LoVo (cell line): ENCODE measurements at regions not wholly inside any gene's neighbourhood (a gene's known extent, or its start where the extent isn't known, plus 50 kb on each side); places are given as distances from the start of the nearest gene placed in this dataset.

Source experiments
- DNase-seq: peaks from one replicate; pipeline ENCODE4 v3.0.0-alpha.2; 2016; ENCODE audit warnings: low spot score

DNA sequence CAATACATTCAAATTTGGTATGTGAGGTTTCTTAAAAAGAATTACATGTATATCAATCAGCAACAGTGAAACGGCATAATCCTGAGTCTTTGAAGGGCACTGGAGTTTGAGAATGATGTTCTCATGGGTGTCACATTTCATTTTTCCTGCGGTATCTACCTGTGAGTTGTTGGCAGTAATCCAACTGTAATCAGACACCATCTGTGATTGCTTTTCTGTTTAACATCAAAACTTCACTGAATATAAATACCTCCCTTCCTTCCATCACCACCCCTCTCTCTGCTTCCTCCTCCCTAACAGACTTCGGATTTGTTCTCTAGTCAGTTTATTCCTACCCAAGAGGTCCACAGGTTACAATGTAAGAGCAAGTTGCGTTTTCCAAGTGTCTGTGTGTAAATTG is 275.2 kb upstream of the PCSK5 start:
- DNase-seq = no peak

DNA sequence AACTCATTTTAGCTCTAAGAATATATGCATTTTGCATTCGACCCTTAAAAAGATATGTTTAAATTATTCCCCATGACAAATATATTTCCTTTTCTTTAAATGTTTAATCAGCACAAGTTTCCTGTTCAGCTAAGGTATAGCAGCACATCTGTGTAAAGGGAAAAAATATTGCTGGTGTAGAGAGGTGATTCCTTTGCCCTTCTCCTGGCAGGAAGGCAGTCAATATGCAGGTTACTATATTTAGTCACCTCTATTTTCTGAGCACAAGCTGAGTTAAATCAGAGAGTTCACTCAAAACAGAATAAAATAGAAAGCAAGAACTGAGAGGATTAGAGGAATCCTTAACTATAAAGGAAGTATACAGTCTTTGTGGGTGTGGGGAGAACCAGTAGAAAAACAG is 274.4 kb upstream of the PCSK5 start:
- no peak for DNase-seq

DNA sequence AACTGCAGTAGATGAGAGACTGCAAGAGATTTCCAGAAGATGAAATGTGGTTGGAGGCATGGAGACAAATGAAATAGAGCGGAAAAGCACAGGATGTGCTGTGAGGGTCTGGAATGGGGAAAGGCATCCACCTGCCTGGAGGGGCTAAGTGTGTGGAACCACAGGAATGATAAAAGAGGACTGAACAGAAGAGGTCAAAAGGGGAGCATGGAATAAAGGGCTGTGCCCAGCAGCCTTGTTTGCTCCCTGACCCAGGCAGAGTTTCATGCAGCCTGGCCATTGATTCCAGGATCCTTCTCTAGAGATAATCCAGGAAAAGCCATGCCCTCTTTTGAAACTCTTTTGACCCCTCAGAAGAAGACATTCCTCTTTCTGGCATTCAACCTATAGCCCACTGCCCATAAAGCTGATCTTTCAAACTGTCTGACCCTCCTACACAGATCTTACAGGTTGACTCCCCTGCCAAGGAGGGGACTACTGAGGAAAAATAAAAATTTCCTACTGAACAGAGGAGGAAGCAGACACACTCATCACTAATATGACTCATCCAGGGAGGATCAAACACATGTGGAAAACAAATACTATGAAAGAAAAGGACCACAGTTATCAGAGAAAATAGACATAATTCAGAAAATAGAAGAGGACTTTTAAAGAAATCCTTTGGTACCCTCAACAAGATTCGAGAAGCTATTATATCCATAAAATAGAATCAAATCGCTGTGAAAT is 273.5 kb upstream of the PCSK5 start:
- no peak for DNase-seq

DNA sequence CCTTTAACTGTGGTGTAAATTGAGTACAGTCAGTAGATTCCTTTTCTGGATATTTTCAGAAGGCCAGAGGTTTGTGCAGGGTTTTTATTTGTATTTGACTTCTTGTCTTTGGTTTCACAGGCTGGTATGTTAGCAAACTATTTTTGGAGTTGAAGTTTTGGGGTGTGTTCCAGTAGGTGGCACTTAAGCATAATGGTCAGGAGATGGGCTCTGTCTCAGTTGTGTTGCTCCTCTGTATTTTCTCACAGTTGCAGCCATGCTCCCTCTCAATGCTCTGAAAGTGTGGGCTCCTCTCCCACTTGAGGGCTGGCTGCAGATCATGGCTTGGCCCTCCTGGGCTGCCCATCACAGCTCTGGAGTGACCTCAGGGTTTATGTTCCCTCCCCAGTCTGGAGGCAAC is 267.0 kb upstream of the PCSK5 start:
- no peak for DNase-seq

DNA sequence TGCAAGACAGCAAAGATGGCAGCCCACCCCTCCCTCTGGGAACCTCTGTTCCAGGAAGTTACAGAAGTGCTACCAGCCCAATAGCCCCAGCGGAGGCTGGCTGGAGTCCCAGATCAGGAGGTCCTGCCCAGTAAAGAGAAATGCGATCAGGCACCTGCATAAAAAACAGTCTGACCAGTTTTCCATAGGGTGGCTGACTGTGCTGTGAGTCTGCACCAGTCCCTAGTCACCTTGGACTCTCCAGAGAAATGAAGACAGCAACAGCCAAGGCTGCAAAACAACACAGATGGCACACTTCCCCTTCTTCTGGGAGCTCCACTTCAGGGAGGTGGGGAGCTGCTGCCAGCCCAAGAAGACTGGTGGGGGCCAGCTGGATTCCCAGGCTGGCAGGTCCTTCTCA is 265.5 kb upstream of the PCSK5 start:
- DNase-seq = no peak

DNA sequence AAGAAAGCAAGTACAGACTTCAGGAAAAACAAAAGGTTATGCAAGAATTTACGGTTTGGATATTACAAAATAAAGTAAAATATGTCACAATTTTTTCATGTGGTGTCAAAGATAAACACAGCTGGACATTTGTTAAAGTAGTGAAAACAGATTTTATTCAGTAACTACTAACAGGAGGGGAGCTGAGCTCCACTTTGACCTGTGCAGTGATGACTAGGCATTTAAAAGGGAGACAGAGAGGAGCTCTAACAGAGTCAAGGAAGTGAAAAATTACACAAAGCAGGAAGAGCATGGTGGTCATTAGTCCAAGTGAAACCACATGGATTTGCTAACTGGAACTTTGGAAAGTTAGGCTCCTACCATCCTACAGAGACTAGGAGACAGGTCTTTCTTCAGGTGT is 263.6 kb upstream of the PCSK5 start:
- no peak for DNase-seq

DNA sequence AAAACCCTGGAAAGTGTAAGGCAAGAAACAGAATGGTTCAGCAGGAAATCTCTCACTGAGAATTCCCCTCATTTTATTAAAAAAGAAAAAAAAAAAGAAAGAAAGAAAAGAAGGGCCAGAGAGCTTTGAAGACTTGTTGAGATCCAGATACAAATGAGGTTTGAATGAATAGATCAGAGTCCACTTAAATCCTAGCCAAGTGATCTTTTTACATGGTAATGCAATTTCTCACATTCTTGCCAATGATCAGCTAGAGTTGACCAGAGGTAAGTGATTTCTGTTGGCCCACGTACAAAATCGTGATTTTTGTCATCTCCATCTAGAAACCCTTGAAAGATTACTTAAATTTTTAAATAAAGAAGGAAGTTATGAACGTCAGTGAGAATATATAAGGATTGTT is 261.5 kb upstream of the PCSK5 start:
- no peak for DNase-seq

DNA sequence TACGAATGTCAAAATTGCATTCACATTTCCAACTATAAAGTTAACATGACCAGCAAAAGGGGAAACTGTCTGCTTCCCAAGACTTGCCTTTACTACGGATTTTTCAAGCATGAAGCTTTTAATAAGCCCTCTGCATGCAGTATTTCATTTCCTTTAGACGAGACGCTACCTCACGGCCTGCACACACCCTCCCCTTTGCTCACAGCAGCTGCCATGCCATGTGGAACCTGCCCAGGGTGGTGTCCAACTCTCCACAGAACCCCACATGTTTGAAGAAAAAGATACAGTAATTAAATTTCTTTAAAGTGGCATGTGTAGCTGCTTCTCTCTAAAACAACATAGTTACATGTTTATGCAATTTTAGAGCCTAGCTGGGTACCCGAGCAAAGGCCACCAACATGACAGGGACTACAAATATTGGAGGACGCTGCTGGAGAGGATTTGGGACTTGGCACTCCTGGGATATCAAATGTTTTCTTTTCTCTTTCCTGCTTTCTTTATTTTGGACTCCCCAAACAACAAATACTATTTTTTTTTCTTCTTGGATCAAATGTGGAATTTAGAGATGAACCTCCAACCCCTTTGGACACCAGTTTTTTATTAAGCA is 256.9 kb upstream of the PCSK5 start:
- no peak for DNase-seq

DNA sequence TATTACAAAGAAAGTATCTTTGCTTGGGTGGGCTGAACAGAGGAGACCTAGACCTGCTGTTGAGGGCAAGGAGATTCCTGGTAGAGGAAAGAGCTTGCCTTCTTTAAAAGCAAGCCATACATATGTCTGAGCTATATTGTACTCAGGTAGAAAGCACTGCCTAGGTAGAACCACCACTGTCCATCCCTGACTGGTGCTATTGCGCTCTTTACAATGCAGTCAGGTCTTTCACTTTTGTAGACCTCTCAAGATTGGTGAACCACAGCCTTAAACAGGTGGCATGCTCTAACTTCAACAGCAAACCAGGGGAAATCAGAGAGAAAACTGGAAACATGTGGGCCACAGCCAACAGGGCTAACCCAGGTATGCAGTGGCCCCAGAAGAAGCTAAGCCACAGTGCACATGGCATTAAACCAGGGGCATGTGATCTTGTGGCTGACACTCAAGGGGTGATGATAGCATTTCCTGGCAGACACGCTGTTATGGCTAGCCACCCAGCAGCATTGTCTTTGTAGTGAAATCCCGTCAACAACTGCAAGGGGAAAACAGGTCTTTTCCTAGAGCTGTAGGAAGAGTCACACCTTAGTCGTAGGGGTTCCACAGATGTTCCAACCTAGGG is 253.9 kb upstream of the PCSK5 start:
- no peak for DNase-seq

DNA sequence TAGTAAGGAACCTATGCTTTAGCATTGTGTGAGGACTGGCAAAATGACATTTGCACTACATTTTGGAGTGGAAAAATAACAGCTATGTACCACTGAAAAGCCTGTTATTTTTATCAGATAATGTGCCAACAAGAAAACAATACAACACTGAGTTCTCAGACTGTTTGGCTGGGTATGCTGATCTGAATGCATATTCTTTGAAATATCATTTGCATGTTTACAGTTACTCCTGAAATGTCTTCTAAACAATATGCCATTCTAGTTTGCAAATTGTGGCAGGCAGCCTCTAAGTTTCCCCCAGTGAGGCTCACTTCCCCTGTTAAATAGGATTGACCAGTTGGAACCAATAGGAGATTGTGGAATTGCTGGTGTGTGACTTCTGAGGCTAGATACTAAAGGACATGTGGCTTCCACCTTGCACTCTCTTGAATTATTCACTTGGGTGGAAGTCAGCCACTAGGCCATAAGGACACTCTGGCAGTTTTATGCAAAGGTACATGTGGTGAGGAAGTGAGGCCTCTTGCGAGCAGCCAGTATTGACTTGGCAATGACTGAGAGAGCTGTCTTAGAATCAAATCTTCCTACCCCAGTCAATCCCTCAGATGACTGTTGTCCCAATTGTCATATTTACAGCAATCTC is 250.4 kb upstream of the PCSK5 start:
- DNase-seq = no peak

DNA sequence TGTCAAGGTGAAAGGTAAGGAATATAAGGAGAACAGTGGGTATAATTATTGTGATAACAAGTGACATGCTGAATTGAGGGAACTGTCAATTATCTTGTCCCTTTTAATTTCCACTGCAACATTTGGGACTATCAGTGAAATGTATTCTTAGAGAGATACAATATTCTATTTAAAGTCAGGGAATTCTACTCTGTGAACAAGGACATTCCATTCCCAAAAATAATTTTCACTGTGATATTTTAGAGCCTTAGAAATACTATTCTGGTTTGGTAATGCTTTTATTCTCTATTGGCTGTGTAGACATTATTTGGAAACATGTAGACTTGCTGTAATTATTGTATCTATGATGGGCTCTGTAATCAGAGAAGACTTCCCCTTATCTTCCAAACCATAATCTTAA is 248.0 kb upstream of the PCSK5 start:
- DNase-seq = no peak

DNA sequence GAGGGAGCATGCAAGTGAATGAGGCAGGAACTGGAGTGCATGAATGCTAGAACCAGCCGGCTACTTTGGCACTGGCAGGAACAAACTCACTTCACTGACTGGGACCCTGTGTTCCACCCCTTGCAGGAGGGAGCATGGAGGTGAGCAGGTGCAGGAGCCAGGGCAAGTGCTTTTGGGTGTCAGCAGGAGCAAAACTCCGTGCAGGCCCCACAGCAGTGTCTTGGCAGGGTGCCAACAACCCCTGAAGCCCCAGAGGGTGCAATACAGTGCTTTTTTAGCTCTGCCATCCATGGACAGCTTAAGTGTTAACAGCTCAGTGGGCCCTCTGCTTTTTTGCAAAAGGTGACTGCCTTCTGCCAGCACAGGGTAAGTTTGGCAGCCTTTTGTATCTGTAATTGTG is 245.8 kb upstream of the PCSK5 start:
- no peak for DNase-seq

DNA sequence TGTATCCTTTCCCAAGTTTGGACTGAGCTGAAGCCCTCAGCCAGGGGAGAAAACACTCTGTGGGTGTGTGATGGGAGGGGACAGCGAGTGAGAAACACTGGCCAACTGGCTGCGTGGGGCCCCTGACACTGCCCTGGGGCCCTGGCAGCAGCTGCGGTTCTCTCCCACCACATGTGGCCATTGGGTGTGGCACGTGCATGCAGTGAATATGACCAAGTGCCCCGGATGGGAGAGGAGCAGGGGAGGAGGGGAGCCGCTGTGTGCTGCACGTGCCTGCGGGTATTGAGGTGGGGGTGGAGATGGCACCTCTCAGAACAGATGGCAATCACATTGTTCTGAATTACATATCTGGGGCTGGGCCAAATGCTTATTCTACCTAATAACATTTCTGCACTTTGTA is 242.4 kb upstream of the PCSK5 start:
- DNase-seq = no peak

DNA sequence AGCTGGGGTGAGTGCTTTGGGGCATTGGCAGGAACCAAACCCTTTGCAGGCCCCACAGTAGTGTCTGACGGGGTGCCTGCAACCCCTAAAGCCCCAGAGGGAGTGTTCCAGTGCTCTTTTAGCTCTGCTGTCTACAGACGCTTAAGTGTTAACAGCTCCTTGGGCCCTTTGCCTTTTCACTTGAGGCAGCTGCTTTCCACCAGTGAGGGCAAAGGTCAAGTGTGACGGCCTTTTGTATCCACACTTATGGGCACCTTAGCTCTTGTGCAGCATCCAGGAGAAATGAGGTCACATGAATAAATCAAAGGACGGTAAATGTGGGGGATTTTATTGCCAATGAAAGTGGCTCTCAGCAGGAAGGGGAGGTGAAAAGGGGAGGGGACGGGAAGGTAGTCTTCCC is 241.4 kb upstream of the PCSK5 start:
- no peak for DNase-seq

DNA sequence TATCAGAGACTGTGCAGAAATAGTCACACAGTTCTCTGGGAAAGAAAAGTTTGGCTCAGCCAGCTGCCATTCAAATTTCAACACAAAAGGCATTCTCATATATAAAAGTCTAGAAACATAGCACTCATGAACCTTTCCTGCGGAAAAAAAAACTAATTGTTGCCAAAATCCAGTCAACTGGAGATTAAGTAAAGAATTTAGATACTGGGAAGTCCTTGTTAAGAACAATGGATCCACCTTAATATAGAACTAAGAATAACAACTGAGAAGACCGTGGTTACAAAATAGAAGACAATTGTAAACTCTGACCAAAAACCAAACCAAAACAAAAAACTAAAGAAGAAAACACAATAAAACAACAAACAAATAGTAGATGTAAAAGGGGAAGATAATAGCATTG is 238.8 kb upstream of the PCSK5 start:
- DNase-seq = no peak

DNA sequence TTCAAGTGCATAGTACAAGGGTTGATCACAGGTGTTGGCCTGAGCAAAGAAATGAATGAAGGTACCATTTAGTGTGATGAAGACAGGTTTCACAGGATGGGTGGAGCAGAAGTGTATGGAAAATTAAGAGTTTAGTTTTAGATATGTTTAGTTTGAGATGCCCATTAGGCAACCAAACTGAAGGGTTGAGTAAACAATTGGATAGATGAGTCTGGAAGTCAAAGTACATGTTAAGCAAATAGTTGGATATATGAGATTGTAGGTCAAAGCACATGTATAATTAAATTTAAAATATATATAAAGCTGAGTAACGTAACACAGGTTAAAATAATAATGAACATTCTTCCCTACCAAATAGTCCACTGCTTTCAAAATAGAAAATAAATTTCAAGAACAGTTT is 237.1 kb upstream of the PCSK5 start:
- no peak for DNase-seq

DNA sequence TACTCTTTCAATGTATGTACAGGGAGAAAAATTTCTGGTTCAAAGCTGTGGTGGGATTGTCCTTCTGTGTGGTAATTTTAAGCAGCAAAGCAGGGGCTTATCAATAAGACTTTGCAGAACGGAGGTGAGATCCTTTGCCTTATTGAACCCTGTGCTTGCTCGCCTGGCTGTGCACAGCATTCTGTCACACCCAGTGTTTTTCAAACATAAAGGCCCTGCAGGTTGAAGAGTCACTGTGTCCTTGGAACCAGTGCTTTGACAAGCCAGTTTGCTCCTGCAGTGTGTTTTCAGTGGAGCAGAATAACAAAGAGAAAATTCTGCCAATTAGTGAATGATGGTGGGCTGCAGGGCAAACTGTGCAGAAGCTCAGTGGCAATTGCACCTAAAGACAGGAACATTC is 236.7 kb upstream of the PCSK5 start:
- DNase-seq = no peak

DNA sequence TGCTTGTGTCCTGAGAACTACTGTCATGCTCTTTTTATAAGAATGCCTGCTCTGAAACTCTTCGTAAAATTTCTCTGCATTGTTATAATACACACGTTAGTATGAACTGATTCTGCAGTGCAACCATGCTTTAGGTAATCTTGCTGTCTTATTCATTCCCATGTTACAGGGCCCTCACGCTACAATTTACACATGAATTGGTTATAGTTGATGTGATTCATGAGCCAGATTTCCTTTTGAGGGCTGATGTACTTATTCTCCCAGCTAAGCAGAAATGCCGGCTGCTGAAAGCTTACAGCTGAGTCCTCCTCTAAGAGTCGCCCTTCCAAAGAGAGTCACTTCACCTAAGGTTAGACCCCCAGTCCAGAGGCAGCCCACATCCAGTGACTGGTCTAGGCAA is 233.5 kb upstream of the PCSK5 start:
- no peak for DNase-seq

DNA sequence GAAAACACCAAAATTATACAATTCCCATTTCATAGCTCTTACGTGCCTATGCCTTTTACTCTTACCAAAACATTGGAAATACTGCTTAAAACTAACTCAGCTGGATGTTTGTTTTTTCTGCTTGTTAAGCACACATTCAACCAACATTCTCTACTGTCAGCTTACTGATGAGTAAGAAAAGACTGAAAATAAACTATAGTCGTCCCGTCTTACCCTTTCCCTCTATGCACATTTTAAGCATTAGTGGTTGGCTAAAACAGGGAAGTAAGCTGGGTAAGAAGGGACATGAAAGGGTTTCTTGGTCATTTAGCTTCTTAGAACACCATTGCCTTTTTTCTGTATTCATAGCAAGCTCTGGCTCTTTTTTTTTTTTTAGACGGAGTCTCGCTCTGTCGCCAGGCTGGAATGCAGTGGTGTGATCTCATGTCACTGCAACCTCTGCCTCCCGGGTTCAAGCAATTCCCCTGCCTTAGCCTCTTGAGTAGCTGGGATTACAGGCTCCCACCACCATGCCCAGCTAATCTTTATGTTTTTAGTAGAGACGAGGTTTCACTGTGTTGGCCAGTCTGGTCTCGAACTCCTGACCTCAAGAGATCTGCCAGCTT is 232.1 kb upstream of the PCSK5 start:
- DNase-seq = no peak

DNA sequence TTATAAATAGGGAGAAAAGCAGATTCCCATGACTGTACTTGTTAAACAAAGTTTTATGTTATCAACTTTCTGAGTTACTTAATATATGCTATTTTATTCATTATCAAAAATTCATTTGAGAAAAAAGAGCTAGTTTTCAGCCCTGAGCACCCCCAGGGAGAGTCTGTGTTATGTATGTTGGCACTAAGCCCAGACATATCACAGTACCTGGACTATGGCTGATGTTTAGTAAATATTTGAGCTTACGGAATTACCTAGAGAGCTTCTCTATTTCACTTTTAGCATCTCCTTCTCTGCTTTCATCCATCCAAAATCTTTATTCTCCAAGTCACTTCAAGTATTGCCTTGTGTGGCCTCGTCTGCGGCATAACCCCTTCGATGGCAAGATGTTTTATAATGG is 225.9 kb upstream of the PCSK5 start:
- DNase-seq = no peak

DNA sequence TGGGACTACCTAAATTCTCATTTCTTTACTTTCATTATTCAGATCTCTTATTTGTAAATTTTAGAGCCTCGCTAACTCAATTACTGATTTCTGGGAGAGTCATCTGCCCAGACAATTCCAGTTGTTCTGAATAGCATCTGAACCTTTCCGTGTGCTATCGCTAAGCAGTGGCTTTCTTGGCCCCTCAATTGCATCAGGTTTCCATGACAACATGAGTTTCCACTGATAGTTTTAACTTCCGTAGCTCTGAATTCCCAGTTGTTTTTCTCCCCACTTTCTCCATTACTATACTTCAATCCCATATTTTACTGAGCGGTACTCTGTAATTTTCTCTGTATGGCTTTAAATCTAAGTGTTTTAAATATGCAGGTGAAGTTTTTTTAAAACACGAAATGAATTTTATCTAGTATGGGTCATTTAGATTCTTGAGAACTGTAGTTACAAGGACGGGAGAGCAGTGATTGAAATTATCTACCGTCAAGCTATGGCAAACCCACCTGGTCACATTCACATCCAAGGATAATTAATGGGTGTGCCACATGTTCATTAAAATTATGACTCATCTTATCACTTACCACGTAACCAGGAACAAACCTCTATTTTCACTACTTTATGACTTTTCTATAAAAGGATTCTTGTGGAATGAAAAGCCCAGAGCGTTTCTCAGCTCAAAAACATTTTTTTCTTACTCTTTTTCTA is 223.5 kb upstream of the PCSK5 start:
- DNase-seq = peak; percentile 29

DNA sequence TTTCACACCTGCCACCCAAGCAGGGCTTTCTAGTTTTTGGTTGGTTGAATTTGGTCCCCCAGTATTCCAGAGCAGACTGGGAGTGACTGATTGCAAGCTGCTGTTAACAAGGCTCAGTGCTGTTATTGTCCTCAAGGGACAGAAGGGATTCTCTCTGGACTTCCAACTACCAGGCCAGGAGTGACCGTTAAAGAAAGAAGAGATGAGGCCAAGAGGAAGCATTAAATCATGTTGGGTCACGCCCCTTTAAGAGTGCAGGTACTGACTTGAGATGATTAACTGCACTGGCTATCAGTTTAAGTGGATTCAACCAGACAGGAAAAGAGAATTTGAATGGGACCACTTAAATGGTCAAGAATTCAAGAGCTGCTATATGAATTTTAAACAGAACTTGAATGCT is 220.8 kb upstream of the PCSK5 start:
- DNase-seq = no peak
